ENCODE measurements at regions not wholly inside any gene's neighbourhood (a gene's known extent, or its start where the extent isn't known, plus 50 kb on each side); places are given as distances from the start of the nearest gene placed in this dataset.
"Not testable (repeated sequence)": the region's sequence is repeated elsewhere in the genome, so short reads cannot be mapped to it uniquely, and the experiment has no call there.

DNA sequence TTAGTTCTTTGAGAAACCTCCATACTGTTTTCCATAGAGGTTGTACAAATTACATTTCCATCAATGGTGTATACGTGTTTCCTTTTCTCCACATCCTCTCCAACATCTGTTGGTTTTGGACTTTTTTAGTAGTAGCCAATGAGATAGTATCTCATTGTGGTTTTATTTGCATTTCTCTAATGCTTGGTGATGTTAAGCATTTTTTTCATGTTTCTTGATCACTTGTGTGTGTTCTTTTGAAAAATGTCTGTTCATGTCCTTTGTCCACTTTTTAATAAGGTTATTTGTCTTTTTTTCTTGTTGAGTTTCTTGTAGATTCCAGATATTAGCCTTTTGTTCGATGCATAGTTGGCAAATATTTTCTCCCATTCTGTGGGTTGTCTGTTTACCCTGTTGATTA is 392.3 kb upstream of the ZEB2 start:
- H3K9me3 ChIP-seq (ENCODE audit: insufficient read depth, low read depth, low read length): no peaks in the 10 kb centered on the region
- peak; percentile 41 for DNase-seq (ENCODE audit: low read depth)
- Mint-ChIP-seq H3K36me3 (ENCODE audit: low read depth, unreplicated experiment) (no peaks in the 10 kb centered on the region), H3K4me1 (ENCODE audit: low read depth, unreplicated experiment) (peaks cover 7% of the 10 kb centered on the region), H3K27me3 (ENCODE audit: low read depth, unreplicated experiment) (no peaks in the 10 kb centered on the region), H3K9me3 (ENCODE audit: unreplicated experiment) (peaks cover 2% of the 10 kb centered on the region), H3K27ac (ENCODE audit: unreplicated experiment) (no peak overlapping the region), H3K4me3 (ENCODE audit: unreplicated experiment) (no peak overlapping the region)
- no peak overlapping the region for H3K9ac ChIP-seq (ENCODE audit: low read length)
- H2AFZ ChIP-seq (ENCODE audit: low read depth, low read length): no peak overlapping the region
- no peak overlapping the region for H3K27ac ChIP-seq (ENCODE audit: low read depth, low read length)
- no peaks in the 10 kb centered on the region for H3K36me3 ChIP-seq (ENCODE audit: insufficient read depth, low read length)
- FAIRE-seq: peak; percentile 9
- H3K79me2 ChIP-seq (ENCODE audit: insufficient read depth, low read length): no peaks in the 10 kb centered on the region
- no peaks in the 10 kb centered on the region for H3K27me3 ChIP-seq (ENCODE audit: insufficient read depth, low read length)
- no peaks in the 10 kb centered on the region for H3K4me1 ChIP-seq (ENCODE audit: insufficient read depth, low read length)
- no peak overlapping the region for H3K4me3 ChIP-seq (ENCODE audit: insufficient read depth, low read depth, low read length)
- no peaks in the 10 kb centered on the region for H4K20me1 ChIP-seq (ENCODE audit: insufficient read depth, low read length)
- TF ChIP-seq, protein P1, sequence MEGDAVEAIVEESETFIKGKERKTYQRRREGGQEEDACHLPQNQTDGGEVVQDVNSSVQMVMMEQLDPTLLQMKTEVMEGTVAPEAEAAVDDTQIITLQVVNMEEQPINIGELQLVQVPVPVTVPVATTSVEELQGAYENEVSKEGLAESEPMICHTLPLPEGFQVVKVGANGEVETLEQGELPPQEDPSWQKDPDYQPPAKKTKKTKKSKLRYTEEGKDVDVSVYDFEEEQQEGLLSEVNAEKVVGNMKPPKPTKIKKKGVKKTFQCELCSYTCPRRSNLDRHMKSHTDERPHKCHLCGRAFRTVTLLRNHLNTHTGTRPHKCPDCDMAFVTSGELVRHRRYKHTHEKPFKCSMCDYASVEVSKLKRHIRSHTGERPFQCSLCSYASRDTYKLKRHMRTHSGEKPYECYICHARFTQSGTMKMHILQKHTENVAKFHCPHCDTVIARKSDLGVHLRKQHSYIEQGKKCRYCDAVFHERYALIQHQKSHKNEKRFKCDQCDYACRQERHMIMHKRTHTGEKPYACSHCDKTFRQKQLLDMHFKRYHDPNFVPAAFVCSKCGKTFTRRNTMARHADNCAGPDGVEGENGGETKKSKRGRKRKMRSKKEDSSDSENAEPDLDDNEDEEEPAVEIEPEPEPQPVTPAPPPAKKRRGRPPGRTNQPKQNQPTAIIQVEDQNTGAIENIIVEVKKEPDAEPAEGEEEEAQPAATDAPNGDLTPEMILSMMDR (IDR thresholded peaks at IDR 0.05; ENCODE audit: insufficient read depth, low read depth, low read length): no peak
- no peak for TF ChIP-seq EZH2 (IDR thresholded peaks at IDR 0.05; ENCODE audit: insufficient read depth, low read length)
- H3K4me2 ChIP-seq (ENCODE audit: low read length): no peak overlapping the region

DNA sequence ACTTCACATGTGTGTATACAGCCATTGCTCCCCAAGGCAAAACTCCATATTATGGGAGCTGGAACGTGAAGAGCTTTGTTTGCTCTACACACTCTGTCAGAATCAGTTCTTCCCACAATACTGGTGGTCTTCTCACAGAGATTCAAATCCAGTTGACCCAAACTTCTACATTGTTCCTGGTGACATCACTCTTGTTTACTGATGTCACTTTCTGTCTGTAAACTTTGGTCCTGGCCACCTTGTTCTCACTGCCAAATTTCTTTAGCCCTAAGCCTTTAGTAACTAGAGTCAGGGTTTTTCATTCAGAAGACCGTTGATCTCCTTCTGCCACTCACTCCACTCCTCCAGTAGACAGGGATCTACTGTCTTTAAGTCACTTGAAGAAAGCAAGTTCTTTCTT is 386.0 kb upstream of the ZEB2 start:
- Mint-ChIP-seq H3K36me3 (ENCODE audit: low read depth, unreplicated experiment) (no peaks in the 10 kb centered on the region), H3K9me3 (ENCODE audit: unreplicated experiment) (peaks cover 5% of the 10 kb centered on the region), H3K27me3 (ENCODE audit: low read depth, unreplicated experiment) (peaks cover 2% of the 10 kb centered on the region), H3K4me1 (ENCODE audit: low read depth, unreplicated experiment) (no peaks in the 10 kb centered on the region), H3K27ac (ENCODE audit: unreplicated experiment) (no peak overlapping the region), H3K4me3 (ENCODE audit: unreplicated experiment) (no peak overlapping the region)
- Histone ChIP-seq H3K79me2 (ENCODE audit: insufficient read depth, low read length) (no peaks in the 10 kb centered on the region), H3K4me2 (ENCODE audit: low read length) (no peak overlapping the region), H3K9me3 (ENCODE audit: insufficient read depth, low read depth, low read length) (no peaks in the 10 kb centered on the region), H2AFZ (ENCODE audit: low read depth, low read length) (no peak overlapping the region), H3K4me1 (ENCODE audit: insufficient read depth, low read length) (no peaks in the 10 kb centered on the region), H3K36me3 (ENCODE audit: insufficient read depth, low read length) (no peaks in the 10 kb centered on the region), H3K4me3 (ENCODE audit: insufficient read depth, low read depth, low read length) (no peak overlapping the region), H3K9ac (ENCODE audit: low read length) (no peak overlapping the region), H3K27me3 (ENCODE audit: insufficient read depth, low read length) (no peaks in the 10 kb centered on the region), H4K20me1 (ENCODE audit: insufficient read depth, low read length) (no peaks in the 10 kb centered on the region), H3K27ac (ENCODE audit: low read depth, low read length) (no peak overlapping the region)
- FAIRE-seq: no peak
- DNase-seq (ENCODE audit: low read depth): no peak
- TF ChIP-seq, protein P1 (IDR thresholded peaks at IDR 0.05; ENCODE audit: insufficient read depth, low read depth, low read length): no peak
- TF ChIP-seq EZH2 (IDR thresholded peaks at IDR 0.05; ENCODE audit: insufficient read depth, low read length): no peak

DNA sequence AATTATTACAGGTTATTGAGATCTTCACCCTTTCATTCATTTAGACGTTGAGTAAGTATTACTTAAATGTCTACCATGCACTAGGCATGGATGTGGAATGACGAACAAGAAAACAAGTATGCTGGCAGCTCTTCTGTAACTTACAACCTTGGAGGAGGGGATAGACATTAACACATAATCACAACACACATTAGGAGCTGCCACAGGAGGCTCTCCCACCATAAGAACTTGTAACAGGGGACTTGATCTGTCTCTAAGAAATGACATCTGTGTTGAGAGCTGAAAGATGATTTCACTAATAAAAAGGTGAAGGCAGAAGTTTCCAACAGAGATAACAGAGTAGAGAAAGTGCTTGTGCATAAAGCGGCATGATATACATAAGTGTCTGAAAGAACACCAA is 384.7 kb upstream of the ZEB2 start:
- no peaks in the 10 kb centered on the region for H4K20me1 ChIP-seq (ENCODE audit: insufficient read depth, low read length)
- Mint-ChIP-seq H3K9me3 (ENCODE audit: unreplicated experiment) (peaks cover 7% of the 10 kb centered on the region), H3K27me3 (ENCODE audit: low read depth, unreplicated experiment) (peaks cover 2% of the 10 kb centered on the region), H3K27ac (ENCODE audit: unreplicated experiment) (no peak overlapping the region), H3K4me1 (ENCODE audit: low read depth, unreplicated experiment) (no peaks in the 10 kb centered on the region), H3K4me3 (ENCODE audit: unreplicated experiment) (no peak overlapping the region), H3K36me3 (ENCODE audit: low read depth, unreplicated experiment) (no peaks in the 10 kb centered on the region)
- no peaks in the 10 kb centered on the region for H3K27me3 ChIP-seq (ENCODE audit: insufficient read depth, low read length)
- TF ChIP-seq, protein P1 (IDR thresholded peaks at IDR 0.05; ENCODE audit: insufficient read depth, low read depth, low read length): no peak
- TF ChIP-seq EZH2 (IDR thresholded peaks at IDR 0.05; ENCODE audit: insufficient read depth, low read length): no peak
- no peaks in the 10 kb centered on the region for H3K79me2 ChIP-seq (ENCODE audit: insufficient read depth, low read length)
- no peak overlapping the region for H2AFZ ChIP-seq (ENCODE audit: low read depth, low read length)
- no peaks in the 10 kb centered on the region for H3K36me3 ChIP-seq (ENCODE audit: insufficient read depth, low read length)
- FAIRE-seq (no peak), DNase-seq (ENCODE audit: low read depth) (no peak)
- H3K27ac ChIP-seq (ENCODE audit: low read depth, low read length): no peak overlapping the region
- H3K4me2 ChIP-seq (ENCODE audit: low read length): no peak overlapping the region
- no peak overlapping the region for H3K9ac ChIP-seq (ENCODE audit: low read length)
- no peak overlapping the region for H3K4me3 ChIP-seq (ENCODE audit: insufficient read depth, low read depth, low read length)
- no peaks in the 10 kb centered on the region for H3K4me1 ChIP-seq (ENCODE audit: insufficient read depth, low read length)
- no peaks in the 10 kb centered on the region for H3K9me3 ChIP-seq (ENCODE audit: insufficient read depth, low read depth, low read length)

DNA sequence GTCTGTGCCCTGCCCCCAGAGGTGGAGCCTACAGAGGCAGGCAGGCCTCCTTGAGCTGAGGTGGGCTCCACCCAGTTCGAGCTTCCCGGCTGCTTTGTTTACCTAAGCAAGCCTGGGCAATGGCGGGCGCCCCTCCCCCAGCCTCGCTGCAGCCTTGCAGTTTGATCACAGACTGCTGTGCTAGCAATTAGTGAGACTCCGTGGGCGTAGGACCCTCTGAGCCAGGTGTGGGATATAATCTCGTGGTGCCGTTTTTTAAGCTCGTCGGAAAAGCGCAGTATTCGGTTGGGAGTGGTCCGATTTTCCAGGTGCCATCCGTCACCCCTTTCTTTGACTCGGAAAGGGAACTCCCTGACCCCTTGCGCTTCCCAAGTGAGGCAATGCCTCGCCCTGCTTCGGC is 383.1 kb upstream of the ZEB2 start:
- H3K36me3 ChIP-seq (ENCODE audit: insufficient read depth, low read length); H3K9ac ChIP-seq (ENCODE audit: low read length); H3K27ac Mint-ChIP-seq (ENCODE audit: unreplicated experiment); DNase-seq (ENCODE audit: low read depth); H3K4me1 ChIP-seq (ENCODE audit: insufficient read depth, low read length); H3K27ac ChIP-seq (ENCODE audit: low read depth, low read length); H3K36me3 Mint-ChIP-seq (ENCODE audit: low read depth, unreplicated experiment); H3K27me3 Mint-ChIP-seq (ENCODE audit: low read depth, unreplicated experiment); H2AFZ ChIP-seq (ENCODE audit: low read depth, low read length); H3K27me3 ChIP-seq (ENCODE audit: insufficient read depth, low read length); H3K4me2 ChIP-seq (ENCODE audit: low read length); H3K4me3 Mint-ChIP-seq (ENCODE audit: unreplicated experiment); H3K4me3 ChIP-seq (ENCODE audit: insufficient read depth, low read depth, low read length); H3K9me3 ChIP-seq (ENCODE audit: insufficient read depth, low read depth, low read length); H3K4me1 Mint-ChIP-seq (ENCODE audit: low read depth, unreplicated experiment); H3K79me2 ChIP-seq (ENCODE audit: insufficient read depth, low read length); FAIRE-seq; H4K20me1 ChIP-seq (ENCODE audit: insufficient read depth, low read length); H3K9me3 Mint-ChIP-seq (ENCODE audit: unreplicated experiment): not testable (repeated sequence)

Data from astrocyte (in vitro differentiated cells and primary cell).